CD4-positive, alpha-beta T cell treated with Interleukin-4 for 4 hours (primary cell): ENCODE measurements at regions not wholly inside any gene's neighbourhood (a gene's known extent, or its start where the extent isn't known, plus 50 kb on each side); places are given as distances from the start of the nearest gene placed in this dataset.
A peak's percentile ranks its signal among the peaks of the same experiment; 100 is the strongest.

ENCODE experiments used
- DNase-seq: peaks from one replicate; pipeline ENCODE4 v3.0.0-alpha.2; 2020

GRCh38 chr6:14709900-14710299 lies 536.0 kb upstream of the JARID2 start:
- no peak for DNase-seq

GRCh38 chr6:14710421-14710820 lies 535.4 kb upstream of the JARID2 start:
- DNase-seq, result no peak

- peak; percentile 49 for DNase-seq
Measured at GRCh38 chr6:14711056-14711703, 534.7 kb upstream of the JARID2 start.

GRCh38 chr6:14711704-14712379 lies 534.0 kb upstream of the JARID2 start:
- no peak for DNase-seq

GRCh38 chr6:14713008-14713960 lies 532.6 kb upstream of the JARID2 start:
- DNase-seq, result no peak

- DNase-seq, result no peak
Measured at GRCh38 chr6:14713966-14714631, 531.8 kb upstream of the JARID2 start.

- no peak for DNase-seq
Measured at GRCh38 chr6:14715076-14715475, 530.8 kb upstream of the JARID2 start.

GRCh38 chr6:14716499-14717146 lies 529.2 kb upstream of the JARID2 start:
- no peak for DNase-seq

GRCh38 chr6:14717307-14717706 lies 528.6 kb upstream of the JARID2 start:
- peak; percentile 42 for DNase-seq

- DNase-seq, result no peak
Measured at GRCh38 chr6:14718861-14719260, 527.0 kb upstream of the JARID2 start.

- no peak for DNase-seq
Measured at GRCh38 chr6:14719270-14719669, 526.6 kb upstream of the JARID2 start.

- no peak for DNase-seq
Measured at GRCh38 chr6:14720411-14721102, 525.3 kb upstream of the JARID2 start.

GRCh38 chr6:14721103-14721758 lies 524.6 kb upstream of the JARID2 start:
- DNase-seq, result no peak

- no peak for DNase-seq
Measured at GRCh38 chr6:14722001-14722562, 523.8 kb upstream of the JARID2 start.

GRCh38 chr6:14722704-14723103 lies 523.2 kb upstream of the JARID2 start:
- DNase-seq, result no peak

GRCh38 chr6:14723535-14724086 lies 522.3 kb upstream of the JARID2 start:
- DNase-seq, result no peak

GRCh38 chr6:14724549-14724948 lies 521.3 kb upstream of the JARID2 start:
- no peak for DNase-seq

GRCh38 chr6:14726816-14727493 lies 518.9 kb upstream of the JARID2 start:
- no peak for DNase-seq

- DNase-seq, result no peak
Measured at GRCh38 chr6:14727494-14728395, 518.1 kb upstream of the JARID2 start.
